ENCODE measurements at regions not wholly inside any gene's neighbourhood (a gene's known extent, or its start where the extent isn't known, plus 50 kb on each side); places are given as distances from the start of the nearest gene placed in this dataset.

DNA sequence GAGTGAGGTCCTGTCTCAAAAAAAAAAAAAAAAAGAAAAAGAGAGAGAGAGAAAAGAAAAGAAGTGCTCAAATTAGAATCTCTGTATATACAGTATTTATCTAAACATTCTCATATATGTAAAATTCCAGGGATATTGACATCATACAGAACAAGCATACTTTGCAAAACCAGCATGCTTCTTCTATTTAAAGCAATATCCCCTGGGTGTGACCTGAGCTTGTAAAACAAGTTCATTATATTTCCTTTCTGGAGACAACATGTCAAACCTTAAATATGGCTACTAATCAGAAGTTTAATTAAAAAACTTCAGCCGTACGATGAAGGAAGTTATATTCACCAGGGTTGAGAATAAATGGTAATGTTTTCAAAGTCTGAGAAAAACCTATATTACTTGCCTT lies 175.8 kb upstream of the HMGA2 start:
- Mint-ChIP-seq H3K4me3 (no peak overlapping the region), H3K27me3 (no peaks in the 10 kb centered on the region), H3K27ac (no peak overlapping the region), H3K9me3 (ENCODE audit: low read depth) (no peaks in the 10 kb centered on the region), H3K36me3 (no peaks in the 10 kb centered on the region), H3K4me1 (no peaks in the 10 kb centered on the region)
- CTCF ChIA-PET, result no interaction called here
- no peak for ATAC-seq
- DNase-seq, result no peak

DNA sequence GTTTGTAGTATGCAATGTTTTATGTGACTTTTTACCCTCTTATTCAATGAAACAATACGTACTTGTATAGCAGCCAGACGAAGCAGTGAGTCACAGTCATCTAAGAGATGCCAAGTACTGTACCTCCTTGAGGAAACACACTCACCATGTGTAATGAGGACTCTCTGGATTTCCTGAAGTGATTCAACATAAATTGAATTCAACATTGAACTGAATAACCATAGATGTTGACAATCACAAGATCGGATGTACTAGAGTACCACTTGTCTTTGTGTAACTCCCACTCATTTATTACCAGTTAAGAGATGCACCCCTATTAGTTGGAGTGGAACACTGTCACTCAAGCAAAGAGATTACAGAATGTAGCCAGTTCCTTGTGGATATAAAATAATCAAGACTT lies 175.2 kb upstream of the HMGA2 start:
- no peak overlapping the region for H3K27ac Mint-ChIP-seq
- ATAC-seq (no peak), DNase-seq (no peak)
- no peaks in the 10 kb centered on the region for H3K4me1 Mint-ChIP-seq
- no peaks in the 10 kb centered on the region for H3K27me3 Mint-ChIP-seq
- CTCF ChIA-PET, result no interaction called here
- H3K9me3 Mint-ChIP-seq (ENCODE audit: low read depth), result no peaks in the 10 kb centered on the region
- H3K36me3 Mint-ChIP-seq, result no peaks in the 10 kb centered on the region
- H3K4me3 Mint-ChIP-seq, result no peak overlapping the region

DNA sequence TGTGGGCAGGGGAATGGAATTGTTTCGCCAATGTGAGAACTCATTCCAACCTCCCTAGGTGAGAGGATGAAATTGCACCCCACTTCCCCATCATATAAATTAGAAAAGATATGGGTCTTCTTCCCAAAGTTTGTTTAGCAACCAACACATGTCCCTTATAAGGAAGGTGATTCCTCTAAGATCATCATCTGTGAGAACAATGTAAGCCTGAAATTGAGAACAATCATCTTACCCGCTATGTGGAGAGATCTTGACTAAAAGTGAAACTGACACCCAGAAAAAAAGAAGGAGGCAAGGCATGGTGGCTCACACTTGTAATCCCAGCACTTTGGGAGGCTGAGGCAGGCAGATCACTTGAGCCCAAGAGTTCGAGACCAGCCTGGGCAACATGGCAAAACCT lies 173.2 kb upstream of the HMGA2 start:
- Mint-ChIP-seq H3K36me3 (no peaks in the 10 kb centered on the region), H3K9me3 (ENCODE audit: low read depth) (no peaks in the 10 kb centered on the region), H3K4me1 (no peaks in the 10 kb centered on the region), H3K27ac (no peak overlapping the region), H3K27me3 (peaks cover 4% of the 10 kb centered on the region), H3K4me3 (no peak overlapping the region)
- CTCF ChIA-PET, result no interaction called here
- ATAC-seq, result no peak
- no peak for DNase-seq

DNA sequence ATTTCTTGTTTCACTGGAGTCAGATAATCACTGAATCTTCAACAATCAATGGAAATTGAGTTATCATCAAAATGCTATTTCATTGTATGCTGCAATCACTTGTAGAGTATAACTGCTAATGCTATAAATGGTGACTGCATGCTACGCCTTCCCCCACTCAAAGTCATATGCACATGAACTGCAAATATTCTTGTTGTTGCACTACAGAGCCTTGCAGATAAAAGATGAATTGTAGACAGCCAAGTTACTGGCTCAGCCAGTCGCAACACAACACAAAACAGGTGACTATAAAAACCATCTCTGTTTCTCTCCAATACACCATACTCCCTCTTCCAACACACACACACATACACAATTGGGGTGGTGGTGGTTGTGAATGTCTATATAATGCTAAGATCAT lies 171.0 kb upstream of the HMGA2 start:
- CTCF ChIA-PET, result no interaction called here
- Mint-ChIP-seq H3K4me3 (no peak overlapping the region), H3K36me3 (no peaks in the 10 kb centered on the region), H3K4me1 (peaks cover 11% of the 10 kb centered on the region), H3K27me3 (peaks cover 12% of the 10 kb centered on the region), H3K9me3 (ENCODE audit: low read depth) (no peaks in the 10 kb centered on the region), H3K27ac (no peak overlapping the region)
- ATAC-seq (no peak), DNase-seq (no peak)

DNA sequence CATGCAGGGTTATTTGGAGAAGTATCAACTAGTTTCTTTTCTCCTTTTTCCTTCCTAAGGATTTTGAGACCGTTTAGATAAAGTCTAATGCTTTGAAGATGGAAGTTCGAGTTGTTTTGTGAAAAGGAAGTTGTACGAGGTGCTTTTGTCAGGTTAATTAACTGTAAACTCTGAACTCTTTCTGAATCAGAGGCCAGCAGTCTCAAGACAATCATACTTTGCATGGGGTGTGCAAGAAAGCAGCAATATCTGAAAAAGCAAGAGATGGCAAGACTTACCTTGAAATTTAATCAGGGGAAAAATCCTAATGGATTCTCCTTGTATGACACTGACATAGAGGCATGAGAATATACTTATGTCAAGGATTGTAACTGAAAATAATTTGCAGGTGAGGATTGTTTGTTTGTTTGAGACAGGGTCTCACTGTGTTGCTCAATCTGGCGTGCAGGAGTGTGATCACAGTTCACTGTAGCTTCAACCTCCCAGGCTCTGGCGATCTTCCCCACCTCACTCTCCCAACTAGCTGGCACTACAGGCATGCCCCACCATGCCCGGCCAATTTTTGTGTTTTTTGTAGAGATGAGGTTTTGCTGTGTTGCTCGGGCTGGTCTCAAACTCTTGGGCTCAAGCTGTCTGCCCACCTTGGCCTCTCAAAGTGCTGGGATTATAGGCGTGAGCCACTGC lies 170.2 kb upstream of the HMGA2 start:
- Mint-ChIP-seq H3K9me3 (ENCODE audit: low read depth) (no peaks in the 10 kb centered on the region), H3K27ac (no peak overlapping the region), H3K27me3 (peaks cover 13% of the 10 kb centered on the region), H3K36me3 (no peaks in the 10 kb centered on the region), H3K4me1 (peaks cover 11% of the 10 kb centered on the region), H3K4me3 (no peak overlapping the region)
- CTCF ChIA-PET, result no interaction called here
- no peak for DNase-seq
- no peak for ATAC-seq

DNA sequence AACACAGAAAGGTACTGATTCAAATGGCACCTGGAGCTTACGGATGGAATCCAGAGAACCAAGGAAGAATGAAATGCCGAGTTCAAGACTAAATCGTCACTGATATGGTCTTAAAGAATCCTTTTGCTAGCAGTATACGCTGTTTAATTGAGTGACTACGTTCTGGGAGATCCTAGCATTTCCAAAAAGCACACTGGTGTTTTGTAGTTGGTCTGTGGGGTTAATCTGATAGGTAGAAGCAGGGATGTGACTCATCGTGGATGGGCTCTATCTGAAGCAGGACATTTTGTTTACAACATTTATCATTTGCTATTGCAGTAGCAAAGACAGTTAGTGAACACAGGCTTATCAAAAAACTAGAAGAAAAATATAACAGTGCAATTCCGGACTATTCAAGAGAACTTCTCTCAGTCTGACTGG lies 169.2 kb upstream of the HMGA2 start:
- H3K27ac Mint-ChIP-seq, result no peak overlapping the region
- no peaks in the 10 kb centered on the region for H3K9me3 Mint-ChIP-seq (ENCODE audit: low read depth)
- no peak overlapping the region for H3K4me3 Mint-ChIP-seq
- H3K4me1 Mint-ChIP-seq, result peaks cover 11% of the 10 kb centered on the region
- no peaks in the 10 kb centered on the region for H3K36me3 Mint-ChIP-seq
- no peak for DNase-seq
- ATAC-seq, result no peak
- H3K27me3 Mint-ChIP-seq, result peaks cover 15% of the 10 kb centered on the region
- CTCF ChIA-PET, result no interaction called here

DNA sequence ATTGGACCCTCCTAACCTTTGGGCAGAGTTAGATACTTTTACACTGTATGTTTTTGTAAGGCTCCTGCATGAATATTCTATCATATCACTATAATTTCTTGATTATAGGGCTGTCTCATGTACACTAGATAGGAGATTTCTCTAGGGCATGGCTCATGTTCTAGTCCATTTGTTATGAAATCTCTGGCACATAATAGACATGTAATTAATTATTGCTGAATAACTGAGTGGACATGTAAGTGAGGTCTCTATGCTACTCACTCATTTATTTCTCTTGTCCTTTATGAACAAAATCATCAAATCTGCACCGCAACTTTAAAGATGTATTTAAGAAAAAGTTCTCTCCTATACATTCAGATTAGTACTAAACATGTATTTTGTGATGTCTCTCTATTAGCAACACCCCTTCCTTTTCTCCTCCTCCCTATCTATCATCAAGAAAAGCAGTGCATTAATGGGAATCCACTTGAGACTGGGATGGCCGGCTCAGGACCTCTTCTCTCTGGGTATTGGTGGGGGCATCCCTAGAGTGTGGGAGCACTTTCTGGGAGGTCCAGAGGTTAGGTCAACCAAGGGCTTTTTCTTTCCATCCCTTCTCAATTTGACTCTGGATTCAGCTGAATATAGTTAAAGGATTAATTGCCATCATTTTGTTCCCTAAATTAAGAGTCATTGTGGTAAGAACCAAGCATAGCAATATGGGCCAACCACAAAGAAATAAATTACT lies 168.0 kb upstream of the HMGA2 start:
- Mint-ChIP-seq H3K4me1 (peaks cover 11% of the 10 kb centered on the region), H3K27me3 (peaks cover 15% of the 10 kb centered on the region), H3K9me3 (ENCODE audit: low read depth) (no peaks in the 10 kb centered on the region), H3K4me3 (no peak overlapping the region), H3K36me3 (no peaks in the 10 kb centered on the region), H3K27ac (no peak overlapping the region)
- no peak for ATAC-seq
- CTCF ChIA-PET, result no interaction called here
- DNase-seq, result no peak

DNA sequence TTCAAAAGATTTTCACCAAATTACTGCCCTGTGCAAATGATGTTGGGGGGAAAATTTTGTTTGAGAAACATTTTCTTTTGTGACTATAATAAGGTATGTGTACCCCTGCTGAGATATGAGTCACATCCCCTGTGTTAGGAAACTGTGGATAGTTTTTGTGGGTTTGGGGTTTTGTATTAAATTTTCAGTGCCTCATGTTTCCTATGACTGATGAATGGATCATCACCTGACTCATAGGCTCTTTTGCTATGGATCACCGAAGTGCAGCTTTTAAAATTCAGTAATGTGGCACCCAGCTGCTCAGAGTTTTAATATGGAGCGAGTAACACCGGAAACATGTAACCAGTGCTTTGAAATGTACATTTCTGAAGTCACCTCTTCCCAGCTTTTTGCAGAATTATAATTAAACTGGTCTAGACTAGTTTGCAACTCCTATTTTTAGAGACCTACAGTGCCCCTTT lies 167.4 kb upstream of the HMGA2 start:
- peaks cover 15% of the 10 kb centered on the region for H3K27me3 Mint-ChIP-seq
- H3K4me3 Mint-ChIP-seq, result no peak overlapping the region
- no peaks in the 10 kb centered on the region for H3K36me3 Mint-ChIP-seq
- DNase-seq (no peak), ATAC-seq (peak; percentile 53)
- CTCF ChIA-PET, result no interaction called here
- no peaks in the 10 kb centered on the region for H3K9me3 Mint-ChIP-seq (ENCODE audit: low read depth)
- H3K4me1 Mint-ChIP-seq, result peaks cover 11% of the 10 kb centered on the region
- no peak overlapping the region for H3K27ac Mint-ChIP-seq

DNA sequence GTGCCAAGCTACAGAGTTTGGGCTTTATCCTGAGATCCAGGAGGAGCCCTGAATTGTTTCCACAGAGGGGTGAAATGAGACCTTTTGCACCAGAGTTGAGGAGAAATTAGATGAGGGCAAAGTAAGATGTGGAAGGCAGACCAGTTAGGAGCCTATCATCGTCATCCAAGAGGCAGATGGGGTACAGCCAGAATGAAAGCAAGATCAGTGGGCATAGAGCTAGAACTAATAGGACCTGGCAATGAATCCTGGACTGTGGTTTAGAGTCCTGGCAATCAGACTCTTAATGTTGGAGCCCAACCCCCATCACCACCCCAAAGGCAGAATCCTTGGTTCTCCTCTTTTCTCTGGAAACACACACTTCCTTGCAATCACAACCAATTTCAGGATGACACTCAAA lies 166.6 kb upstream of the HMGA2 start:
- ATAC-seq, result no peak
- H3K36me3 Mint-ChIP-seq, result no peaks in the 10 kb centered on the region
- H3K27ac Mint-ChIP-seq, result no peak overlapping the region
- DNase-seq, result no peak
- H3K9me3 Mint-ChIP-seq (ENCODE audit: low read depth), result no peaks in the 10 kb centered on the region
- peaks cover 11% of the 10 kb centered on the region for H3K4me1 Mint-ChIP-seq
- no peak overlapping the region for H3K4me3 Mint-ChIP-seq
- H3K27me3 Mint-ChIP-seq, result peaks cover 15% of the 10 kb centered on the region
- CTCF ChIA-PET, result no interaction called here

DNA sequence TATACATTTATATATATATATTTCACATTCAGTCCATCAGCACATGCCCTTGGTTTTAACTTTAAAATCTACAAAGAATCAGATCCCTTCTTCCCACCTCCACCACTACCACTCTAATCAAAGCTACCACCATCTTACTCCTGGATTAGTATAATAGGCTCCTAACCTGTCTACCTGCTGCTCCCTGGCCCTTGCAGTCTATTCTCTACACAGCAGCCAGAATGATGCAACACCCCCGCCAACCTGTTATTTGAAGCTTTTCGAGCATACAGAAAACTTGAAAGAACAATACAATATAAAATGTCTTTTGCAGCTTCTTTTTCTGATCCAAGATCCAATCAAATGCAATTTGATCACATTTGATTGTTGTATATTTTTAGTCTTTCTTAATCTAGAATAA lies 165.9 kb upstream of the HMGA2 start:
- Mint-ChIP-seq H3K4me3 (no peak overlapping the region), H3K27ac (no peak overlapping the region), H3K36me3 (no peaks in the 10 kb centered on the region), H3K27me3 (peaks cover 15% of the 10 kb centered on the region), H3K9me3 (ENCODE audit: low read depth) (no peaks in the 10 kb centered on the region), H3K4me1 (peaks cover 11% of the 10 kb centered on the region)
- ATAC-seq, result no peak
- CTCF ChIA-PET, result no interaction called here
- no peak for DNase-seq

DNA sequence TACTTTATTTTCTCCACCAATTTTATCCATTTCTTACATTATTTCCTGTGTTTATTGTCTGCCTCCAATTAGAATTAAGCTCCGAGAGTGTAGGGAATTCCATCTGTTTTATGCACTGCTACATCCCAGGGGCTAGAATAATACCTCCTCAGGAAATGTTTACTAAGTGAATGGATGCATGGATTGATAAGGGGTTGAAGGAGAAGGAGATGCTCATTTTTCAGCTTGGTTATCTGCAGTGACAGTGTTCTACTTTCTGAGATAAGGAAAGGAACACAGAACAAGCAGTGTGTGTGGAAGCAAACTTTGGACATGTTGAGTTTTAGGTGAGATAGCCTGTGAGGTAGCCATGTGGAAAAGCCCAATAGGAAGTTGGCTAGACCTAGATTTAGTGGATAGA lies 164.6 kb upstream of the HMGA2 start:
- Mint-ChIP-seq H3K4me3 (no peak overlapping the region), H3K36me3 (no peaks in the 10 kb centered on the region), H3K27me3 (peaks cover 15% of the 10 kb centered on the region), H3K27ac (no peak overlapping the region), H3K9me3 (ENCODE audit: low read depth) (no peaks in the 10 kb centered on the region), H3K4me1 (peaks cover 11% of the 10 kb centered on the region)
- ATAC-seq (no peak), DNase-seq (no peak)
- CTCF ChIA-PET, result no interaction called here

DNA sequence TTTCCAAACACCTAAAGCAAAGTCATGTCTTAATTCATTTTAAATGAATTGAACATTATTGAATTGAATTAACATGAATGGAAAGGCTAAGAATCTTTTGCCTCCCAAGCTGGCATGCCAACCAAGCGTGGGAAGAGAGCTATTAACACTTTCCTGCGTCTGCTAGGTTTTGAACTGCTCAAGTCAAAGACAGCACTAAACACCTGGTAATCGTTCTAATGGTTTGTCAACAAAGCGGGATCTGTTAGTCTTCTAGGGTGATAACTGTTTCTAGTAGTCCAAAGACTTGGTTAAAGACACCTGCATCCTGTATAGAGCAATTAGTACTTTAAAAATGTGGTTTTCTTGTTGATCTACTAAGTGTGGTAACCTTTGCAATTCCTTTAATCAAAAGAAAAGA lies 164.2 kb upstream of the HMGA2 start:
- peaks cover 11% of the 10 kb centered on the region for H3K4me1 Mint-ChIP-seq
- CTCF ChIA-PET, result no interaction called here
- ATAC-seq (no peak), DNase-seq (no peak)
- H3K4me3 Mint-ChIP-seq, result no peak overlapping the region
- peaks cover 15% of the 10 kb centered on the region for H3K27me3 Mint-ChIP-seq
- no peaks in the 10 kb centered on the region for H3K9me3 Mint-ChIP-seq (ENCODE audit: low read depth)
- H3K36me3 Mint-ChIP-seq, result no peaks in the 10 kb centered on the region
- no peak overlapping the region for H3K27ac Mint-ChIP-seq

DNA sequence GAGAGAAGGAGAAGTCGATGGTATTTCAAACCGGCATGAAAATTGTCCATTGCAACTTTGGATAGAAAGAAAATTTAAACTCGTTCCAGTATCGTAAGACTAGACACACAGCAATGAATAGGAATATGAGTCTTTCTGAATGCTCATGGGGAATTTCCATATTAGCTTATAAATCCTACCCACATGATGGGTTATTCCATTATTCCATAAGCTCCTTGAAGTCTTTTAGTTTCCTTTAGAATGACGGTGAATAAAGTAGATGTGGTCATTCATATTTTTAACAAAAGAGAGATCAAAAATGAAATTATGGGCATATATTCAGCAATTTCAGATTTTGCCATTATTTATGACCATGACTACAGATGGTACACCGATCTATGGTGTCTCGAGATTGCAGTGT lies 163.4 kb upstream of the HMGA2 start:
- Mint-ChIP-seq H3K4me1 (peaks cover 11% of the 10 kb centered on the region), H3K36me3 (no peaks in the 10 kb centered on the region), H3K27ac (no peak overlapping the region), H3K9me3 (ENCODE audit: low read depth) (no peaks in the 10 kb centered on the region), H3K27me3 (peaks cover 13% of the 10 kb centered on the region), H3K4me3 (no peak overlapping the region)
- no peak for DNase-seq
- CTCF ChIA-PET, result no interaction called here
- no peak for ATAC-seq

DNA sequence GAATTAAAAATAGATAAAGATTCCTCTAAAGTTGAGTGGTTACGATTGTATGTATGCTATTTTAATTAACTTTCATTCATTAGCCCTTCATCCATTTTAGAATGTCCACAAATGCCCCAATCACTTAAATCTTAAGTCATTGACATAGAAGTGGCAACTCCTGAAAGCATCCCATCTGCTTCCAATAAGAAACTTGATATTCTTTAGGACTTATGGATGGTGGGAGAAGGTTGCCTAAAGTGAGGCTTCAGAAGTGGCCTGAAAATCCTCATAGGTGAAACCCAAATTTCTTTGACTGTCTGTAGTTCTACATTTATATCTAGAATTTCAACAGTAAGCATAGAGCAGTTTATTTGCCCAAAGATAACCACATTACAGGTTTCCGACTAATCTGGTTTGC lies 161.7 kb upstream of the HMGA2 start:
- Mint-ChIP-seq H3K27me3 (peaks cover 4% of the 10 kb centered on the region), H3K36me3 (no peaks in the 10 kb centered on the region)
- CTCF ChIA-PET, result no interaction called here

More for the DNA sequence above, 161.7 kb upstream of the HMGA2 start:
- Mint-ChIP-seq H3K4me1 (peaks cover 2% of the 10 kb centered on the region), H3K9me3 (ENCODE audit: low read depth) (no peaks in the 10 kb centered on the region), H3K27ac (no peak overlapping the region), H3K4me3 (no peak overlapping the region)
- DNase-seq (no peak), ATAC-seq (no peak)

All from activated CD8-positive, alpha-beta memory T cell treated with anti-CD3 and anti-CD28 coated beads, Interleukin-2, amount 10 ng/mL, durations not matched to agents 7 days and 5 days (primary cell).